GM12875 (cell line): ENCODE measurements at regions not wholly inside any gene's neighbourhood (a gene's known extent, or its start where the extent isn't known, plus 50 kb on each side); places are given as distances from the start of the nearest gene placed in this dataset.

Experiments
- H3K4me3 ChIP-seq: one replicate; pipeline ENCODE4 v1.5.1; 2011; ENCODE audit warnings: low read depth, low read length, control low read depth
- CTCF ChIP-seq: IDR thresholded peaks from 2 replicates; pipeline ENCODE4 v1.5.1; 2011; ENCODE audit warnings: low read depth, mild to moderate bottlenecking, control low read depth, inconsistent platforms, low read length, moderate library complexity, borderline replicate concordance; ENCODE audit not compliant: insufficient read depth

- TF ChIP-seq CTCF: no peak
- H3K4me3 ChIP-seq: no peak overlapping the region
Measured at GRCh38 chr2:3076848-3077642, 300.6 kb downstream of the EIPR1 start.

- TF ChIP-seq CTCF: no peak
- no peak overlapping the region for H3K4me3 ChIP-seq
Measured at GRCh38 chr2:3075991-3076340, 301.7 kb downstream of the EIPR1 start.

- H3K4me3 ChIP-seq: no peak overlapping the region
- TF ChIP-seq CTCF: no peak
Measured at GRCh38 chr2:3075316-3075990, 302.2 kb downstream of the EIPR1 start.

- TF ChIP-seq CTCF: no peak
- H3K4me3 ChIP-seq: no peak overlapping the region
Measured at GRCh38 chr2:3073704-3074103, 303.9 kb downstream of the EIPR1 start.

- H3K4me3 ChIP-seq: no peak overlapping the region
- TF ChIP-seq CTCF: no peak
Measured at GRCh38 chr2:3073041-3073595, 304.5 kb downstream of the EIPR1 start.

- no peak overlapping the region for H3K4me3 ChIP-seq
- TF ChIP-seq CTCF: no peak
Measured at GRCh38 chr2:3071685-3072263, 305.8 kb downstream of the EIPR1 start.
